ENCODE measurements at regions not wholly inside any gene's neighbourhood (a gene's known extent, or its start where the extent isn't known, plus 50 kb on each side); places are given as distances from the start of the nearest gene placed in this dataset.

DNA sequence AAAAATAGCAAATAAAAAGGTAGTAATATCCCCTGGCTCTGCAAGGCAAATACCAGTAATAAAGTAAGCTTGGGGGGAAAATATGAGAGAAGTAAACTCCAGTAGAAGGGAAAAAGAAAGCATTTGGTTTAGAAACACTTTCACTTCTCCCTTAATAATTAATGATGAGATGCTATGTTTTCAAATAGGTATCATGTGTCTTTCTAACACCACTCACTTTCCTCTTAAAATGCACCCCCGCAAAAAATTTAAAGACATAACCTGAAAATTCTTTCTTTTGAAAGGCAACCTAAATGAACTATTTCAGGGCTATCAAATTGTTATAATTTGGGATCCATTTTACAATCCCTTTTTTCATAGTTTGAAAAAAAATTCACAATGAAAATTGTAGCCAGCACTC, 240.3 kb downstream of the SNX10 start:
- H3K27ac ChIP-seq, result no peak overlapping the region
- intact Hi-C loops (cut with DNase I), result no loop called here
- DNase-seq (ENCODE audit: extremely low spot score in 2 of 2), result no peak
- no peaks in the 10 kb centered on the region for H3K27me3 ChIP-seq
- H3K36me3 ChIP-seq, result no peaks in the 10 kb centered on the region
- TF ChIP-seq, protein P1, sequence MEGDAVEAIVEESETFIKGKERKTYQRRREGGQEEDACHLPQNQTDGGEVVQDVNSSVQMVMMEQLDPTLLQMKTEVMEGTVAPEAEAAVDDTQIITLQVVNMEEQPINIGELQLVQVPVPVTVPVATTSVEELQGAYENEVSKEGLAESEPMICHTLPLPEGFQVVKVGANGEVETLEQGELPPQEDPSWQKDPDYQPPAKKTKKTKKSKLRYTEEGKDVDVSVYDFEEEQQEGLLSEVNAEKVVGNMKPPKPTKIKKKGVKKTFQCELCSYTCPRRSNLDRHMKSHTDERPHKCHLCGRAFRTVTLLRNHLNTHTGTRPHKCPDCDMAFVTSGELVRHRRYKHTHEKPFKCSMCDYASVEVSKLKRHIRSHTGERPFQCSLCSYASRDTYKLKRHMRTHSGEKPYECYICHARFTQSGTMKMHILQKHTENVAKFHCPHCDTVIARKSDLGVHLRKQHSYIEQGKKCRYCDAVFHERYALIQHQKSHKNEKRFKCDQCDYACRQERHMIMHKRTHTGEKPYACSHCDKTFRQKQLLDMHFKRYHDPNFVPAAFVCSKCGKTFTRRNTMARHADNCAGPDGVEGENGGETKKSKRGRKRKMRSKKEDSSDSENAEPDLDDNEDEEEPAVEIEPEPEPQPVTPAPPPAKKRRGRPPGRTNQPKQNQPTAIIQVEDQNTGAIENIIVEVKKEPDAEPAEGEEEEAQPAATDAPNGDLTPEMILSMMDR (IDR thresholded peaks at IDR 0.05), result no peak
- no peaks in the 10 kb centered on the region for H3K4me1 ChIP-seq
- H3K4me3 ChIP-seq, result no peak overlapping the region
- no peaks in the 10 kb centered on the region for H3K9me3 ChIP-seq

DNA sequence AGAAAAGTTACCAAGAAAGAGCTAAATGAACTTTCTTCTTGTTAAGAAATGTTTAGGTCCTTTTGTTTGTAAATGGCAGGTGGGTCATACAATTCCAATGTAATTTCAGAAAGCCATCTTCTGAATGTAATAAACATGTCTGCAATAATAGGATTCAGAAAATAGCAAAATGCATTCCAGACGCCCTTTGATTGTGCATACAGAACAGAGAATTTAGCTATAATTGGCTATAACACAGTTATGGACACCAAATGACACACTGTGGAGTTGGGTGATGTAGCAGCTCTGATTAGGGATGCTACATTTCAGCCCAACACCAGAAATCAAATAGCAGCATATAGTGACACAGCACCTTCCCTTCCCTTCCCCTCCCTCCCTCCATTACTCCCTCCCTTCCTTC, 240.8 kb downstream of the SNX10 start:
- H3K27me3 ChIP-seq, result no peaks in the 10 kb centered on the region
- no peak overlapping the region for H3K27ac ChIP-seq
- intact Hi-C loops (cut with DNase I), result no loop called here
- DNase-seq (ENCODE audit: extremely low spot score in 2 of 2), result no peak
- no peak overlapping the region for H3K4me3 ChIP-seq
- no peaks in the 10 kb centered on the region for H3K9me3 ChIP-seq
- no peaks in the 10 kb centered on the region for H3K4me1 ChIP-seq
- TF ChIP-seq, protein P1 (IDR thresholded peaks at IDR 0.05), result no peak
- TF ChIP-seq POLR2A (IDR thresholded peaks at IDR 0.05), result no peak
- no peak for TF ChIP-seq POLR2AphosphoS5 (IDR thresholded peaks at IDR 0.05; ENCODE audit: insufficient read depth in 1 of 2, low read depth in 1 of 2)
- H3K36me3 ChIP-seq, result no peaks in the 10 kb centered on the region

DNA sequence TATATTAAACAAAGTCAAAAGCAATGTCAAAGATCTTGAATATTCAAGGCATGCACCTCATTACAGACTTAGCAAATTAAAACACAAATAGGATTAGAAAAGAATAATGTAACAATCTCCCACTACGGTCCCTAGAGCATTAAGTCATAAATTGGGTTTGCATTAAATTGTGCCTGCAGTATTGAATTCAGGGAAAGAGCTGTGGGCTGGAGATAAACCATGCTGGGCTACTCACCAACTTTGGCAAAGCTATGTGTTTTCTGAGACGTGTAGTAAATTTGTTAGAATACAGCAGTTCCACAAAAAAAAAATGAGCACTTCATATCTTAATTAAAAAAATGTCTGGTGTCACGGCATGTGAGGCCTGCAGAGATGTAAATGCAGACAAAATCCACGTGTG, 241.6 kb downstream of the SNX10 start:
- no peak for DNase-seq (ENCODE audit: extremely low spot score in 2 of 2)
- H3K9me3 ChIP-seq, result no peaks in the 10 kb centered on the region
- intact Hi-C loops (cut with DNase I), result no loop called here
- H3K27me3 ChIP-seq, result no peaks in the 10 kb centered on the region
- H3K27ac ChIP-seq, result no peak overlapping the region
- no peaks in the 10 kb centered on the region for H3K36me3 ChIP-seq
- H3K4me1 ChIP-seq, result no peaks in the 10 kb centered on the region
- TF ChIP-seq POLR2A (IDR thresholded peaks at IDR 0.05) (no peak), POLR2AphosphoS5 (IDR thresholded peaks at IDR 0.05; ENCODE audit: insufficient read depth in 1 of 2, low read depth in 1 of 2) (no peak)
- TF ChIP-seq, protein P1 (IDR thresholded peaks at IDR 0.05), result no peak
- H3K4me3 ChIP-seq, result no peak overlapping the region

DNA sequence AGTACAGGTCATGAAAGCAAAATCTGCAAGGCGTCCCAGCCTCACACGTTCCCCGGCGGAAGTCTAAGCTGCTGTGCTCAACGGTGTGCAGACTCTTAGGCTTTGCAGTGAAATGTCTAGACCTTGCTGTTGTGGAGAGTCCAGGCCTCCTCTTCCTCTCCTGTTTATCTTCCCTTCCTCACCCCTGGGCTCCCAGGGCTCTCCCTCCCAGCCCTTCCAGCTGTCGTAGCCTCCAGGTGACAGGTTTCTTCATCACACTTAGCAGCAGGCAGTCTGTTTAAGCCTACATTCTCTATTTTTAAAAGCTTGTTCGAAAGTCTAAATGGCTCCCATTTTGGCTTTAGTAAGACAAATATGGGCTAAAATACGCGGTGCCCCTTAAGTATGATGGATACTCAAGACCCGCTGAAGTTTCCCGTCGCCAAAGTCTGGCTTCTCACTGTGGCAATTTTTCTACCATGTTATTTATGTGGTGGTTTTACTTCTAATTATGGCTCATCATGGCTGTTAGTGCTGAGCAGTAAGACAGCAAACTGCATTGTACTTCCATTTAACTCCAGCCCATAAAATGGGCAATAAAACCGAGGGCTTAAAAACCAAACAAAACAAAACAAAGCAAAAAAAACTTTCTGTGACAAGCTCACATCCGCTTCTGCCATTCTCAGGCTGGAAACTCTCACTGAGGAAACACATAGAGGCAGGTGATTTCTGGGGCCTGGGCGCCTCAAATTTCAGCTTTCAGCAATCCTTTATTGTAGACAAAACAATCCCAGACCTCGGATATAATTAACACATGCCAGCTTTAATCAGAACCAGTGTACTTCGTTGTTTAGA, 243.2 kb downstream of the SNX10 start:
- intact Hi-C loops (cut with DNase I), result no loop called here

More for the DNA sequence above, 243.2 kb downstream of the SNX10 start:
- Histone ChIP-seq H3K27me3 (no peaks in the 10 kb centered on the region), H3K27ac (no peak overlapping the region), H3K9me3 (no peaks in the 10 kb centered on the region), H3K36me3 (no peaks in the 10 kb centered on the region), H3K4me3 (no peak overlapping the region), H3K4me1 (no peaks in the 10 kb centered on the region)
- no peak for TF ChIP-seq POLR2A (IDR thresholded peaks at IDR 0.05)
- TF ChIP-seq, protein P1 (IDR thresholded peaks at IDR 0.05), result no peak
- no peak for TF ChIP-seq POLR2AphosphoS5 (IDR thresholded peaks at IDR 0.05; ENCODE audit: insufficient read depth in 1 of 2, low read depth in 1 of 2)
- DNase-seq (ENCODE audit: extremely low spot score in 2 of 2), result no peak

Data from vagina (tissue), 2 donors.